Vagina (tissue), 2 donors: ENCODE measurements at regions not wholly inside any gene's neighbourhood (a gene's known extent, or its start where the extent isn't known, plus 50 kb on each side); places are given as distances from the start of the nearest gene placed in this dataset.

Source experiments
- POLR2A ChIP-seq, 2 donors: fragments of 450-650 bp; IDR thresholded peaks; one replicate each; pipeline ENCODE4 v1.6.1; 2017; ENCODE audit warnings: antibody characterized with exemption in 2 of 2, mild to moderate bottlenecking in 2 of 2, moderate library complexity in 2 of 2
- POLR2AphosphoS5 ChIP-seq, 2 donors: sonication (generic); formaldehyde crosslinking; IDR thresholded peaks; one replicate each; pipeline ENCODE4 v1.9.0; 2017; ENCODE audit warnings: antibody characterized with exemption in 2 of 2, mild to moderate bottlenecking in 2 of 2, low read depth in 1 of 2; ENCODE audit not compliant: insufficient read depth in 1 of 2
- TF ChIP-seq, protein P1 (sequence below), 3 experiments: fragments of 450-650 bp in 2 of 3; fragments of 200-600 bp in 1 of 3; sonication (generic) in 1 of 3; IDR thresholded peaks; one replicate each; pipeline ENCODE4 v1.5.1; 2017 to 2019; ENCODE audit warnings: antibody characterized with exemption in 3 of 3, mild to moderate bottlenecking in 2 of 3, moderate library complexity in 2 of 3

DNA sequence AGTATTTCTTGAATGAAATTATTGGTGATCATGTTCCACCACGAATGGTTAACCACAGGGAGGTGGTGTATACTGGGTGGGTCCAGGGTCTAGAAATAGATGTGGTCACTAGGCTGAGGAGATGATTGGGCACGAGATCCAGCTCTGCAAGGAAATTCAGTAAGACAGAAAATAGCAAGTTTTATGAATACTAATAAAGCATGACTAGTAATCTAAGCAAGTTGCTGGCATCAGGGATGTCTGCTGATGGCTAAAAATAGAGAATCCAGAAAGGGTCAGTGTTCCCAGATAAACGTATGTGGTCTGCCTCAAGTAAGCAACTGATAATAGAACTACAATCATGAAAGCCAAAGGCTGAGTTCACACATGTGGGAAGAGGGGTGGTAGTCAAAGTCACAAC is 108.3 kb upstream of the FRMD4B start:
- TF ChIP-seq, protein P1, sequence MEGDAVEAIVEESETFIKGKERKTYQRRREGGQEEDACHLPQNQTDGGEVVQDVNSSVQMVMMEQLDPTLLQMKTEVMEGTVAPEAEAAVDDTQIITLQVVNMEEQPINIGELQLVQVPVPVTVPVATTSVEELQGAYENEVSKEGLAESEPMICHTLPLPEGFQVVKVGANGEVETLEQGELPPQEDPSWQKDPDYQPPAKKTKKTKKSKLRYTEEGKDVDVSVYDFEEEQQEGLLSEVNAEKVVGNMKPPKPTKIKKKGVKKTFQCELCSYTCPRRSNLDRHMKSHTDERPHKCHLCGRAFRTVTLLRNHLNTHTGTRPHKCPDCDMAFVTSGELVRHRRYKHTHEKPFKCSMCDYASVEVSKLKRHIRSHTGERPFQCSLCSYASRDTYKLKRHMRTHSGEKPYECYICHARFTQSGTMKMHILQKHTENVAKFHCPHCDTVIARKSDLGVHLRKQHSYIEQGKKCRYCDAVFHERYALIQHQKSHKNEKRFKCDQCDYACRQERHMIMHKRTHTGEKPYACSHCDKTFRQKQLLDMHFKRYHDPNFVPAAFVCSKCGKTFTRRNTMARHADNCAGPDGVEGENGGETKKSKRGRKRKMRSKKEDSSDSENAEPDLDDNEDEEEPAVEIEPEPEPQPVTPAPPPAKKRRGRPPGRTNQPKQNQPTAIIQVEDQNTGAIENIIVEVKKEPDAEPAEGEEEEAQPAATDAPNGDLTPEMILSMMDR (IDR thresholded peaks at IDR 0.05), result no peak
- TF ChIP-seq POLR2A (IDR thresholded peaks at IDR 0.05) (no peak), POLR2AphosphoS5 (IDR thresholded peaks at IDR 0.05; ENCODE audit: insufficient read depth in 1 of 2, low read depth in 1 of 2) (no peak)
